Cardiac fibroblast (primary cell): ENCODE measurements at regions not wholly inside any gene's neighbourhood (a gene's known extent, or its start where the extent isn't known, plus 50 kb on each side); places are given as distances from the start of the nearest gene placed in this dataset.

Experiments used
- DNase-seq, 2 donors: peaks; one replicate each; pipeline versions ENCODE4 v3.0.0 to v3.0.0-alpha.2; 2010; ENCODE audit warnings: low read depth in 2 of 2
- H3K4me3 ChIP-seq, 2 donors: replicated peaks in 1 of 2; 1 replicate in 1 of 2; 2 replicates in 1 of 2; pipeline ENCODE4 v1.5.1; 2011; ENCODE audit warnings: low read depth in 2 of 2, low read length in 2 of 2, mild to moderate bottlenecking in 2 of 2, moderate library complexity in 1 of 2
- CTCF ChIP-seq: IDR thresholded peaks from one replicate; pipeline ENCODE4 v1.5.1; 2011; ENCODE audit warnings: low read depth, mild to moderate bottlenecking, low read length, inconsistent platforms

- H3K4me3 ChIP-seq: no peak overlapping the region
- no peak for TF ChIP-seq CTCF
- no peak for DNase-seq
Measured at GRCh38 chr20:40354880-40355279, 334.2 kb downstream of the MAFB start.

GRCh38 chr20:40343390-40343789 is 345.6 kb downstream of the MAFB start:
- TF ChIP-seq CTCF: no peak
- no peak for DNase-seq
- H3K4me3 ChIP-seq: no peak overlapping the region

- no peak overlapping the region for H3K4me3 ChIP-seq
- DNase-seq: no peak
- TF ChIP-seq CTCF: no peak
Measured at GRCh38 chr20:40341561-40341960, 347.5 kb downstream of the MAFB start.

GRCh38 chr20:40339661-40340449 is 349.2 kb downstream of the MAFB start:
- DNase-seq: no peak
- H3K4me3 ChIP-seq: no peak overlapping the region
- TF ChIP-seq CTCF: no peak

- TF ChIP-seq CTCF: no peak
- DNase-seq: no peak
- no peak overlapping the region for H3K4me3 ChIP-seq
Measured at GRCh38 chr20:40336533-40336932, 352.5 kb downstream of the MAFB start.

GRCh38 chr20:40335901-40336351 is 353.1 kb downstream of the MAFB start:
- no peak for TF ChIP-seq CTCF
- DNase-seq: peak in 1 of 2 donors; percentile 18
- no peak overlapping the region for H3K4me3 ChIP-seq

- H3K4me3 ChIP-seq: no peak overlapping the region
- no peak for TF ChIP-seq CTCF
- no peak for DNase-seq
Measured at GRCh38 chr20:40335437-40335836, 353.6 kb downstream of the MAFB start.
